Neural progenitor cell (in vitro differentiated cells): ENCODE measurements at regions not wholly inside any gene's neighbourhood (a gene's known extent, or its start where the extent isn't known, plus 50 kb on each side); places are given as distances from the start of the nearest gene placed in this dataset.

Source experiments
- EZH2 ChIP-seq: fragments of 200-600 bp; sonication (generic); IDR thresholded peaks from 2 replicates; pipeline ENCODE4 v1.6.1; 2017; ENCODE audit warnings: antibody characterized with exemption, mild to moderate bottlenecking, moderate library complexity
- EZH2phosphoT487 ChIP-seq: fragments of 200-600 bp; sonication (generic); IDR thresholded peaks from 2 replicates; pipeline ENCODE4 v1.6.1; 2017; ENCODE audit warnings: antibody characterized with exemption
- TF ChIP-seq, protein P1 (sequence below): fragments of 200-600 bp; sonication (generic); IDR thresholded peaks from 2 replicates; pipeline ENCODE4 v1.5.1; 2017; ENCODE audit warnings: antibody characterized with exemption, mild to moderate bottlenecking

DNA sequence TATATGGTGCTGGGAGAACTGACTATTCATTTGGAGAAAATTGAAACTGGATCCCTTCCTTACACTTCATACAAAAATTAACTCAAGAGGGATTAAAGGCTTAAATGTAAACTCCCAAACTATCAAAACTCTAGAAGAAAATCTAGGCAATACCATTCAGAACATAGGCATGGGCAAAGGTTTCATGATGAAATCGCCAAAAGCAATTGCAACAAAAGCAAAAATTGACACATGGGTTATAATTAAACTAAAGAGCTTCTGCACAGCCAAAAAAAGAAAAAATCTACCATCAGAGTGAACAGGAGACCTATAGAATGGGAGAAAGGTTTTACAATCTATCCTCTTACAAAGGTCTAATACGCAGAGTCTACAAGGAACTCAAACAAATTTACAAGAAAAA is 851.3 kb upstream of the MAN1A1 start:
- TF ChIP-seq, protein P1, sequence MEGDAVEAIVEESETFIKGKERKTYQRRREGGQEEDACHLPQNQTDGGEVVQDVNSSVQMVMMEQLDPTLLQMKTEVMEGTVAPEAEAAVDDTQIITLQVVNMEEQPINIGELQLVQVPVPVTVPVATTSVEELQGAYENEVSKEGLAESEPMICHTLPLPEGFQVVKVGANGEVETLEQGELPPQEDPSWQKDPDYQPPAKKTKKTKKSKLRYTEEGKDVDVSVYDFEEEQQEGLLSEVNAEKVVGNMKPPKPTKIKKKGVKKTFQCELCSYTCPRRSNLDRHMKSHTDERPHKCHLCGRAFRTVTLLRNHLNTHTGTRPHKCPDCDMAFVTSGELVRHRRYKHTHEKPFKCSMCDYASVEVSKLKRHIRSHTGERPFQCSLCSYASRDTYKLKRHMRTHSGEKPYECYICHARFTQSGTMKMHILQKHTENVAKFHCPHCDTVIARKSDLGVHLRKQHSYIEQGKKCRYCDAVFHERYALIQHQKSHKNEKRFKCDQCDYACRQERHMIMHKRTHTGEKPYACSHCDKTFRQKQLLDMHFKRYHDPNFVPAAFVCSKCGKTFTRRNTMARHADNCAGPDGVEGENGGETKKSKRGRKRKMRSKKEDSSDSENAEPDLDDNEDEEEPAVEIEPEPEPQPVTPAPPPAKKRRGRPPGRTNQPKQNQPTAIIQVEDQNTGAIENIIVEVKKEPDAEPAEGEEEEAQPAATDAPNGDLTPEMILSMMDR: no peak
- TF ChIP-seq EZH2 (no peak), EZH2phosphoT487 (no peak)
